H1 (cell line): ENCODE measurements at regions not wholly inside any gene's neighbourhood (a gene's known extent, or its start where the extent isn't known, plus 50 kb on each side); places are given as distances from the start of the nearest gene placed in this dataset.

Experiments
- ATF3 ChIP-seq: IDR thresholded peaks from 2 replicates; pipeline ENCODE4 v1.6.1; 2011; ENCODE audit warnings: low read depth, mild to moderate bottlenecking, low read length; ENCODE audit not compliant: insufficient read depth
- CBX8 ChIP-seq: fragments of 300-800, 300-1000 bp; sonication (generic); IDR thresholded peaks from 2 replicates; pipeline ENCODE4 v1.7.1; 2016; ENCODE audit warnings: low read depth, low read length, borderline replicate concordance
- EGR1 ChIP-seq: IDR thresholded peaks from 2 replicates; pipeline ENCODE4 v1.6.1; 2011; ENCODE audit warnings: low read depth, low read length, borderline replicate concordance
- MAX ChIP-seq: IDR thresholded peaks from 2 replicates; pipeline ENCODE4 v1.6.1; 2012; ENCODE audit warnings: inconsistent platforms
- RXRA ChIP-seq: IDR thresholded peaks from 2 replicates; pipeline ENCODE4 v1.6.1; 2011; ENCODE audit warnings: low read depth, mild to moderate bottlenecking, low read length, moderate library complexity; ENCODE audit not compliant: insufficient read depth
- SP4 ChIP-seq: IDR thresholded peaks from 2 replicates; pipeline ENCODE4 v1.6.1; 2012; ENCODE audit warnings: low read length, inconsistent platforms

- TF ChIP-seq ATF3 (no peak), CBX8 (no peak), EGR1 (no peak), MAX (no peak), RXRA (no peak), SP4 (no peak)
Measured at GRCh38 chr18:63054901-63055584, 264.5 kb downstream of the BCL2 start (continued).
